WTC11 (cell line): ENCODE measurements at regions not wholly inside any gene's neighbourhood (a gene's known extent, or its start where the extent isn't known, plus 50 kb on each side); places are given as distances from the start of the nearest gene placed in this dataset.

Experiments used
- ATAC-seq: fragments of 200-7000 bp; cut with Tn5 transposase; 2 replicates; pipeline ENCODE4 v1.10.0; 2021; ENCODE audit warnings: mild to moderate bottlenecking, moderate library complexity
- CTCF ChIA-PET: fragments of 300-600 bp; sonication (Branson Sonifier 250); formaldehyde crosslinking; loops from one replicate; lab custom pipeline; 2021; ENCODE audit warnings: antibody characterized with exemption; lab: Charles Lee
- POLR2A ChIA-PET: fragments of 350-600 bp; sonication (Branson Sonifier 250); formaldehyde crosslinking; loops from one replicate; lab custom pipeline; 2021; ENCODE audit warnings: antibody characterized with exemption; lab: Charles Lee
- DNase-seq: peaks from one replicate; pipeline ENCODE4 v3.0.0; 2021; ENCODE audit warnings: low spot score
- H3K27ac Mint-ChIP-seq: 2 replicates; pipeline ENCODE4 v1.8.0; 2021; ENCODE audit warnings: mixed read lengths
- H3K27me3 Mint-ChIP-seq: 2 replicates; pipeline ENCODE4 v1.8.0; 2021; ENCODE audit warnings: low read depth, mild to moderate bottlenecking, moderate library complexity, mixed read lengths
- H3K36me3 Mint-ChIP-seq: 2 replicates; pipeline ENCODE4 v1.8.0; 2021; ENCODE audit warnings: mixed read lengths
- H3K4me1 Mint-ChIP-seq: 2 replicates; pipeline ENCODE4 v1.8.0; 2022; ENCODE audit warnings: mixed read lengths
- H3K4me3 Mint-ChIP-seq: 2 replicates; pipeline ENCODE4 v1.8.0; 2021; ENCODE audit warnings: mild to moderate bottlenecking, moderate library complexity, mixed read lengths
- H3K9me3 Mint-ChIP-seq: 2 replicates; pipeline ENCODE4 v1.8.0; 2021; ENCODE audit warnings: mixed read lengths
- AFF4 ChIP-seq: sonication (generic); formaldehyde crosslinking; IDR thresholded peaks from 2 replicates; pipeline ENCODE4 v1.8.1; 2023; ENCODE audit warnings: mild to moderate bottlenecking, missing genetic modification reagents, borderline replicate concordance
- ARID4B ChIP-seq: sonication (generic); formaldehyde crosslinking; IDR thresholded peaks from 2 replicates; pipeline ENCODE4 v1.8.0; 2023; ENCODE audit warnings: missing genetic modification reagents, mild to moderate bottlenecking, borderline replicate concordance
- ATF2 ChIP-seq: sonication (generic); formaldehyde crosslinking; IDR thresholded peaks from 2 replicates; pipeline ENCODE4 v1.8.1; 2022; ENCODE audit warnings: low read depth, missing genetic modification reagents, borderline replicate concordance
- ATF3 ChIP-seq: sonication (generic); formaldehyde crosslinking; conservative IDR thresholded peaks from 2 replicates; pipeline ENCODE4 v1.8.1; 2022; ENCODE audit warnings: mild to moderate bottlenecking, missing genetic modification reagents
- ATF6 ChIP-seq: sonication (generic); formaldehyde crosslinking; IDR thresholded peaks from 2 replicates; pipeline ENCODE4 v1.8.1; 2023; ENCODE audit warnings: mild to moderate bottlenecking, missing genetic modification reagents
- E2F1 ChIP-seq: sonication (generic); formaldehyde crosslinking; IDR thresholded peaks from 2 replicates; pipeline ENCODE4 v1.8.0; 2022; ENCODE audit warnings: mild to moderate bottlenecking, missing genetic modification reagents
- JAZF1 ChIP-seq: fragments of 250-450 bp; sonication (Bioruptor Pico); IDR thresholded peaks from 2 replicates; pipeline ENCODE4 v1.9.0; 2021; ENCODE audit warnings: moderate library complexity, mild to moderate bottlenecking, inconsistent platforms
- MAX ChIP-seq: sonication (generic); formaldehyde crosslinking; IDR thresholded peaks from 2 replicates; pipeline ENCODE4 v1.8.0; 2022; ENCODE audit warnings: mild to moderate bottlenecking, missing genetic modification reagents
- NFE2L1 ChIP-seq: sonication (generic); formaldehyde crosslinking; IDR thresholded peaks from 2 replicates; pipeline ENCODE4 v1.8.1; 2023; ENCODE audit warnings: missing genetic modification reagents
- NFYB ChIP-seq: sonication (generic); formaldehyde crosslinking; conservative IDR thresholded peaks from 2 replicates; pipeline ENCODE4 v1.8.0; 2022; ENCODE audit warnings: low read depth, missing genetic modification reagents
- RELA ChIP-seq: sonication (generic); formaldehyde crosslinking; IDR thresholded peaks from 2 replicates; pipeline ENCODE4 v1.8.1; 2022; ENCODE audit warnings: missing genetic modification reagents, mild to moderate bottlenecking, borderline replicate concordance
- SOX15 ChIP-seq: fragments of 250-450 bp; sonication (Bioruptor Pico); IDR thresholded peaks from 2 replicates; pipeline ENCODE4 v1.9.0; 2021; ENCODE audit warnings: mild to moderate bottlenecking
- ZBTB21 ChIP-seq: sonication (generic); formaldehyde crosslinking; IDR thresholded peaks from 2 replicates; pipeline ENCODE4 v1.8.1; 2023; ENCODE audit warnings: mild to moderate bottlenecking, missing genetic modification reagents, borderline replicate concordance
- ZNF121 ChIP-seq: sonication (generic); formaldehyde crosslinking; IDR thresholded peaks from 2 replicates; pipeline ENCODE4 v1.8.0; 2023; ENCODE audit warnings: missing genetic modification reagents
- ZNF263 ChIP-seq: sonication (generic); formaldehyde crosslinking; IDR thresholded peaks from 2 replicates; pipeline ENCODE4 v1.8.1; 2022; ENCODE audit warnings: low read depth, mild to moderate bottlenecking, moderate library complexity, missing genetic modification reagents
- ZNF423 ChIP-seq: fragments of 250-450 bp; sonication (Bioruptor Pico); IDR thresholded peaks from 2 replicates; pipeline ENCODE4 v2.1.2; 2022; ENCODE audit warnings: mild to moderate bottlenecking, moderate library complexity

- no peak for TF ChIP-seq ARID4B (CRISPR knock-in tag)
- no peak for TF ChIP-seq E2F1
- TF ChIP-seq ZNF121 (CRISPR knock-in tag) = no peak
- no peak for TF ChIP-seq ZNF423
- TF ChIP-seq ATF2 (CRISPR knock-in tag) = no peak
- no peak for TF ChIP-seq NFE2L1
- no peak for TF ChIP-seq MAX (CRISPR knock-in tag)
- no peak for TF ChIP-seq ATF6 (CRISPR knock-in tag)
Measured at GRCh38 chr4:120400441-120400840, 333.8 kb upstream of the MAD2L1 start (continued).

- ATAC-seq (no peak), DNase-seq (no peak)
- Mint-ChIP-seq H3K27ac (no peak overlapping the region), H3K4me3 (no peak overlapping the region), H3K36me3 (no peaks in the 10 kb centered on the region), H3K9me3 (no peaks in the 10 kb centered on the region), H3K27me3 (no peaks in the 10 kb centered on the region), H3K4me1 (peaks cover 6% of the 10 kb centered on the region)
- ChIA-PET CTCF (no interaction called here), POLR2A (no interaction called here)
- TF ChIP-seq AFF4 (no peak), ZBTB21 (CRISPR knock-in tag) (no peak), ZNF263 (CRISPR knock-in tag) (no peak), JAZF1 (CRISPR knock-in tag) (no peak), NFYB (CRISPR knock-in tag) (no peak), SOX15 (CRISPR knock-in tag) (no peak), RELA (CRISPR knock-in tag) (no peak), ATF3 (no peak)
Measured at GRCh38 chr4:120399826-120400225, 333.2 kb upstream of the MAD2L1 start.
